HepG2 (cell line): ENCODE measurements at regions not wholly inside any gene's neighbourhood (a gene's known extent, or its start where the extent isn't known, plus 50 kb on each side); places are given as distances from the start of the nearest gene placed in this dataset.

Experiments
- ATAC-seq: fragments of 200-7000 bp; cut with Tn5 transposase; 3 replicates; pipeline ENCODE4 v1.9.1; 2020; ENCODE audit warnings: mild to moderate bottlenecking, moderate library complexity
- BruUV-seq: library from RNA; stranded (reverse); fragments of 400-500 nt; replicated peaks from 2 replicates; lab custom pipeline; 2021; lab: Mats Ljungman, UMichigan
- CTCF ChIA-PET: fragments of 300-600 bp; formaldehyde crosslinking; extraction: SDS; loops from one replicate; lab custom pipeline; 2021; ENCODE audit warnings: low total read pairs, inconsistent platforms, low intra/inter-chr PET ratio; lab: Yijun Ruan, JAX
- POLR2A ChIA-PET: fragments of 350-600 bp; sonication (Branson Sonifier 250); formaldehyde crosslinking; loops from one replicate; lab custom pipeline; 2020; ENCODE audit warnings: antibody characterized with exemption, inconsistent platforms; lab: Yijun Ruan, JAX
- DNase-seq: peaks from one replicate; pipeline ENCODE4 v3.0.0-alpha.2; 2015; ENCODE audit warnings: low spot score
- FAIRE-seq: peaks from 3 replicates; lab custom pipeline; 2011; peaks lifted over from hg19 to GRCh38; lab: Jason Lieb, UNC
- H2AFZ ChIP-seq: one replicate; pipeline ENCODE4 v1.6.1; 2011; ENCODE audit warnings: low read length, inconsistent platforms
- H3K27ac ChIP-seq: fragments of 300-600 bp; 3 replicates; pipeline ENCODE4 v1.8.0; 2011; ENCODE audit warnings: mixed run types, mild to moderate bottlenecking, mixed read lengths, low read length, inconsistent platforms; ENCODE audit not compliant: insufficient read depth; ENCODE audit errors: extremely low read length
- H3K27me3 ChIP-seq, 2 experiments: fragments of 200-600 bp in 1 of 2; 2 replicates in 1 of 2; 3 replicates in 1 of 2; pipeline versions ENCODE4 v1.6.0 to v1.8.0; 2011; ENCODE audit warnings: low read length in 2 of 2, mild to moderate bottlenecking in 2 of 2, moderate library complexity in 2 of 2, inconsistent platforms in 1 of 2; ENCODE audit not compliant: insufficient read depth in 2 of 2, control insufficient read depth in 1 of 2
- H3K36me3 ChIP-seq, 2 experiments: fragments of 200-600 bp in 1 of 2; replicated peaks in 1 of 2; 2 replicates in 1 of 2; 3 replicates in 1 of 2; pipeline versions ENCODE4 v1.5.1 to v1.8.0; 2011; ENCODE audit warnings: low read length in 2 of 2, inconsistent platforms in 1 of 2; ENCODE audit not compliant: insufficient read depth in 2 of 2, control insufficient read depth in 1 of 2
- H3K4me1 ChIP-seq: 2 replicates; pipeline ENCODE4 v1.5.1; 2012; ENCODE audit warnings: low read length, inconsistent platforms; ENCODE audit not compliant: insufficient read depth
- H3K4me2 ChIP-seq: 2 replicates; pipeline ENCODE4 v1.6.0; 2011; ENCODE audit warnings: low read depth, low read length, inconsistent platforms
- H3K4me3 ChIP-seq, 3 experiments: fragments of 200-600 bp in 1 of 3; sonication (generic), shearing (Covaris generic) in 1 of 3; replicated peaks in 1 of 3; 2 replicates each; pipeline ENCODE4 v1.5.1; 2011 to 2016; ENCODE audit warnings: low read length in 3 of 3, inconsistent platforms in 2 of 3, low read depth in 2 of 3, mild to moderate bottlenecking in 2 of 3, control low read depth in 1 of 3, mixed read lengths in 1 of 3; ENCODE audit not compliant: insufficient read depth in 1 of 3
- H3K79me2 ChIP-seq: one replicate; pipeline ENCODE4 v1.6.1; 2011; ENCODE audit warnings: low read length, inconsistent platforms; ENCODE audit not compliant: insufficient read depth
- H3K9ac ChIP-seq: 2 replicates; pipeline ENCODE4 v1.6.0; 2011; ENCODE audit warnings: mild to moderate bottlenecking, low read depth, low read length, inconsistent platforms; ENCODE audit not compliant: insufficient read depth
- H3K9me3 ChIP-seq: 2 replicates; pipeline ENCODE4 v1.5.1; 2012; ENCODE audit warnings: mild to moderate bottlenecking, low read length
- H4K20me1 ChIP-seq: 2 replicates; pipeline ENCODE4 v1.6.0; 2011; ENCODE audit warnings: inconsistent platforms, mild to moderate bottlenecking, low read length, moderate library complexity; ENCODE audit not compliant: insufficient read depth
- MAFF ChIP-seq: IDR thresholded peaks from 2 replicates; pipeline ENCODE4 v1.6.1; 2011; ENCODE audit warnings: low read depth, low read length, improper control_type of control experiment
- MAFK ChIP-seq, 2 experiments: IDR thresholded peaks in 1 of 2; conservative IDR thresholded peaks in 1 of 2; 2 replicates each; pipeline ENCODE4 v1.6.1; 2011; ENCODE audit warnings: improper control_type of control experiment in 2 of 2, low read length in 2 of 2
- NRL ChIP-seq: sonication (generic); formaldehyde crosslinking; IDR thresholded peaks from 2 replicates; pipeline ENCODE4 v1.5.0; 2020; ENCODE audit warnings: missing genetic modification reagents, mild to moderate bottlenecking, moderate library complexity, borderline replicate concordance
- SP140L ChIP-seq: sonication (generic); formaldehyde crosslinking; IDR thresholded peaks from 2 replicates; pipeline ENCODE4 v1.4.0; 2020; ENCODE audit warnings: missing genetic modification reagents, borderline replicate concordance
- ZFP82 ChIP-seq: sonication (generic); formaldehyde crosslinking; IDR thresholded peaks from 2 replicates; pipeline ENCODE4 v1.5.1; 2020; ENCODE audit warnings: mild to moderate bottlenecking, missing genetic modification reagents, borderline replicate concordance
- ZNF580 ChIP-seq: IDR thresholded peaks from 2 replicates; pipeline ENCODE4 v1.6.1; 2016; ENCODE audit warnings: low read depth, borderline replicate concordance
- ZNF652 ChIP-seq: IDR thresholded peaks from 2 replicates; pipeline ENCODE4 v1.6.1; 2016; ENCODE audit warnings: low read depth, borderline replicate concordance
- WGBS: methylation state at CpG from one replicate; pipeline ENCODE4 v1.1.6; 2017; ENCODE audit warnings: low lambda C conversion rate; 5-methylcytosine and 5-hydroxymethylcytosine counted together
- in situ Hi-C: cut with HindIII; loops from 2 replicates; pipeline ENCODE4 v1.10.0; 2017; ENCODE audit warnings: low pct_unique_long_range_greater_than_20kb; ENCODE audit not compliant: extremely low pct_ligation_motif_present
- intact Hi-C: fragments of 100-400 bp; cut with micrococcal nuclease; formaldehyde crosslinking; loops from one replicate; pipeline ENCODE4 v1.10.0; 2022; ENCODE audit not compliant: unreplicated experiment
- TF ChIP-seq, protein P1 (sequence below): sonication (generic); formaldehyde crosslinking; IDR thresholded peaks from 2 replicates; pipeline ENCODE4 v1.5.0; 2020; ENCODE audit warnings: mild to moderate bottlenecking, low read depth, missing genetic modification reagents, borderline replicate concordance

- POLR2A ChIA-PET: no interaction called here
- H2AFZ ChIP-seq: no peak overlapping the region
- H3K27ac ChIP-seq: no peak overlapping the region
- CTCF ChIA-PET: no interaction called here
- no peak overlapping the region for H3K9ac ChIP-seq
- no peaks in the 10 kb centered on the region for H3K4me1 ChIP-seq
- H3K4me3 ChIP-seq: no peak overlapping the region
- H3K36me3 ChIP-seq: no peaks in the 10 kb centered on the region
- H3K9me3 ChIP-seq: peaks cover 57% of the 10 kb centered on the region
- no peak overlapping the region for H3K4me2 ChIP-seq
- H3K27me3 ChIP-seq: no peaks in the 10 kb centered on the region
- intact Hi-C loops: no loop called here
- BruUV-seq: no TSS peak
- ATAC-seq (no peak), DNase-seq (no peak), FAIRE-seq (no peak)
- H4K20me1 ChIP-seq: no peaks in the 10 kb centered on the region
- no peak for TF ChIP-seq NRL (CRISPR knock-in tag)
- TF ChIP-seq, protein P1, sequence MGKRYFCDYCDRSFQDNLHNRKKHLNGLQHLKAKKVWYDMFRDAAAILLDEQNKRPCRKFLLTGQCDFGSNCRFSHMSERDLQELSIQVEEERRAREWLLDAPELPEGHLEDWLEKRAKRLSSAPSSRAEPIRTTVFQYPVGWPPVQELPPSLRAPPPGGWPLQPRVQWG: no peak
- TF ChIP-seq ZFP82 (CRISPR knock-in tag): no peak
- no peak for TF ChIP-seq ZNF580 (CRISPR knock-in tag)
- WGBS: 6% methylated on average over 3 of the region's 3 CpGs
- no peaks in the 10 kb centered on the region for H3K79me2 ChIP-seq
- in situ Hi-C loops: no loop called here
Measured at GRCh38 chr5:12480487-12480886, 576.2 kb upstream of the CTNND2 start.

- Histone ChIP-seq H3K27ac (no peak overlapping the region), H3K27me3 (no peaks in the 10 kb centered on the region), H3K4me1 (no peaks in the 10 kb centered on the region), H4K20me1 (no peaks in the 10 kb centered on the region), H3K9me3 (peaks cover 58% of the 10 kb centered on the region), H3K4me2 (no peak overlapping the region), H3K36me3 (no peaks in the 10 kb centered on the region), H3K9ac (no peak overlapping the region), H2AFZ (no peak overlapping the region), H3K79me2 (no peaks in the 10 kb centered on the region), H3K4me3 (no peak overlapping the region)
- 6% methylated on average over 2 of the region's 2 CpGs for WGBS
- intact Hi-C loops: no loop called here
- POLR2A ChIA-PET: no interaction called here
- DNase-seq: no peak
- CTCF ChIA-PET: no interaction called here
- TF ChIP-seq MAFF (peak; percentile 78), SP140L (CRISPR knock-in tag) (no peak), ZNF652 (CRISPR knock-in tag) (no peak), MAFK (conservative IDR thresholded peaks at IDR 0.05 in 1 of 2, IDR thresholded peaks at IDR 0.05 in 1 of 2; ENCODE audit: low read length in 2 of 2) (peak; percentile 63 to 89; a peak in 3 of 4 replicates)
- ATAC-seq: no peak
- no TSS peak for BruUV-seq
- in situ Hi-C loops: no loop called here
- no peak for FAIRE-seq
Measured at GRCh38 chr5:12477554-12477953, 573.3 kb upstream of the CTNND2 start.
